Coronary artery (tissue), 2 donors: ENCODE measurements at regions not wholly inside any gene's neighbourhood (a gene's known extent, or its start where the extent isn't known, plus 50 kb on each side); places are given as distances from the start of the nearest gene placed in this dataset.

Source experiments
- DNase-seq: peaks from one replicate; pipeline ENCODE4 v3.0.0-alpha.2; 2017; ENCODE audit warnings: low spot score
- H3K27ac ChIP-seq, 2 donors: fragments of 200-600 bp; sonication (generic); one replicate each; pipeline ENCODE4 v1.5.1; 2016 to 2019
- H3K4me3 ChIP-seq: fragments of 200-600 bp; sonication (generic); 2 replicates; pipeline ENCODE4 v1.5.1; 2016; ENCODE audit warnings: mild to moderate bottlenecking, moderate library complexity
- TF ChIP-seq, protein P1 (sequence below): fragments of 200-600 bp; sonication (generic); IDR thresholded peaks from one replicate; pipeline ENCODE4 v1.5.1; 2019; ENCODE audit warnings: antibody characterized with exemption

DNA sequence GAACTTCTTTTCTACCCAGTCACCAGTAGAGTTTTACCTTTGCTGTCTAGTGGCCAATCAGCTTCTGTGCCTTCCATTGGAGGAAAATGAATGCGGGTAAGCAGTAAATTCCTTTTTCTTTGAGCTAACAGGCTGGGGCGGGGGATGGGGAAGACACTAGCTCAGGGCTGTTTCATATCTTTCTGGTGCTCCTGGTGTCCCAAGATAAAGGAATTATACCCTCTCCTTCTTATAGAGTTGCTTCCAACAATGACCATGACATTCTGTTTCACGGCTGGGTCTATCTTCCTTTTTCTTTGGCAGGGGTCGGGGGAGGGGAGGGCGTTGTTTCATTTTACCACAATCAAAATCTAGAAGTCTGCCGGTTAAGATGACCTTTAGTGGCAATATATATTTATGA lies 51.2 kb upstream of the RPS23 start:
- no peak overlapping the region for H3K4me3 ChIP-seq
- H3K27ac ChIP-seq, result no peak overlapping the region
- TF ChIP-seq, protein P1, sequence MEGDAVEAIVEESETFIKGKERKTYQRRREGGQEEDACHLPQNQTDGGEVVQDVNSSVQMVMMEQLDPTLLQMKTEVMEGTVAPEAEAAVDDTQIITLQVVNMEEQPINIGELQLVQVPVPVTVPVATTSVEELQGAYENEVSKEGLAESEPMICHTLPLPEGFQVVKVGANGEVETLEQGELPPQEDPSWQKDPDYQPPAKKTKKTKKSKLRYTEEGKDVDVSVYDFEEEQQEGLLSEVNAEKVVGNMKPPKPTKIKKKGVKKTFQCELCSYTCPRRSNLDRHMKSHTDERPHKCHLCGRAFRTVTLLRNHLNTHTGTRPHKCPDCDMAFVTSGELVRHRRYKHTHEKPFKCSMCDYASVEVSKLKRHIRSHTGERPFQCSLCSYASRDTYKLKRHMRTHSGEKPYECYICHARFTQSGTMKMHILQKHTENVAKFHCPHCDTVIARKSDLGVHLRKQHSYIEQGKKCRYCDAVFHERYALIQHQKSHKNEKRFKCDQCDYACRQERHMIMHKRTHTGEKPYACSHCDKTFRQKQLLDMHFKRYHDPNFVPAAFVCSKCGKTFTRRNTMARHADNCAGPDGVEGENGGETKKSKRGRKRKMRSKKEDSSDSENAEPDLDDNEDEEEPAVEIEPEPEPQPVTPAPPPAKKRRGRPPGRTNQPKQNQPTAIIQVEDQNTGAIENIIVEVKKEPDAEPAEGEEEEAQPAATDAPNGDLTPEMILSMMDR, result no peak
- DNase-seq, result no peak
